Prostate gland (tissue), 2 donors: ENCODE measurements at regions not wholly inside any gene's neighbourhood (a gene's known extent, or its start where the extent isn't known, plus 50 kb on each side); places are given as distances from the start of the nearest gene placed in this dataset.
A peak's percentile ranks its signal among the peaks of the same experiment; 100 is the strongest.

ENCODE experiments used
- DNase-seq: peaks from one replicate; pipeline ENCODE4 v3.0.0-alpha.2; 2019; ENCODE audit warnings: low spot score
- H3K27ac ChIP-seq, 2 donors: fragments of 200-600 bp; sonication (generic); 2 replicates each; pipeline ENCODE4 v1.5.1; 2017 to 2019
- H3K27me3 ChIP-seq: fragments of 200-600 bp; sonication (generic); replicated peaks from 2 replicates; pipeline ENCODE4 v1.5.1; 2019; ENCODE audit not compliant: insufficient read depth
- H3K36me3 ChIP-seq, 2 donors: fragments of 200-600 bp; sonication (generic); 1 replicate in 1 of 2; 2 replicates in 1 of 2; pipeline versions ENCODE4 v1.5.1 to v1.8.1; 2017 to 2019
- H3K4me1 ChIP-seq: fragments of 200-600 bp; sonication (generic); replicated peaks from 2 replicates; pipeline ENCODE4 v1.5.1; 2019
- H3K4me3 ChIP-seq, 2 donors: fragments of 200-600 bp; sonication (generic); 2 replicates each; pipeline ENCODE4 v1.5.1; 2017 to 2019
- H3K9me3 ChIP-seq: fragments of 200-600 bp; sonication (generic); 2 replicates; pipeline ENCODE4 v1.5.1; 2017
- POLR2A ChIP-seq: fragments of 450-650 bp; IDR thresholded peaks from one replicate; pipeline ENCODE4 v1.6.1; 2016; ENCODE audit warnings: antibody characterized with exemption, mild to moderate bottlenecking
- POLR2AphosphoS5 ChIP-seq: sonication (generic); formaldehyde crosslinking; IDR thresholded peaks from one replicate; pipeline ENCODE4 v1.6.1; 2017; ENCODE audit warnings: antibody characterized with exemption
- WGBS: methylation state at CpG from one replicate; pipeline ENCODE4 v1.1.5; 2018; 5-methylcytosine and 5-hydroxymethylcytosine counted together
- intact Hi-C: fragments of 100-400 bp; cut with DNase I; formaldehyde crosslinking; loops from one replicate; pipeline ENCODE4 v1.14.2; 2022
- TF ChIP-seq, protein P1 (sequence below), 4 experiments: fragments of 200-600 bp in 2 of 4; fragments of 450-650 bp in 2 of 4; sonication (generic) in 2 of 4; IDR thresholded peaks; 1 replicate in 3 of 4; 2 replicates in 1 of 4; pipeline ENCODE4 v1.5.1; 2016 to 2019; ENCODE audit warnings: antibody characterized with exemption in 4 of 4, mild to moderate bottlenecking in 2 of 4, moderate library complexity in 2 of 4

DNA sequence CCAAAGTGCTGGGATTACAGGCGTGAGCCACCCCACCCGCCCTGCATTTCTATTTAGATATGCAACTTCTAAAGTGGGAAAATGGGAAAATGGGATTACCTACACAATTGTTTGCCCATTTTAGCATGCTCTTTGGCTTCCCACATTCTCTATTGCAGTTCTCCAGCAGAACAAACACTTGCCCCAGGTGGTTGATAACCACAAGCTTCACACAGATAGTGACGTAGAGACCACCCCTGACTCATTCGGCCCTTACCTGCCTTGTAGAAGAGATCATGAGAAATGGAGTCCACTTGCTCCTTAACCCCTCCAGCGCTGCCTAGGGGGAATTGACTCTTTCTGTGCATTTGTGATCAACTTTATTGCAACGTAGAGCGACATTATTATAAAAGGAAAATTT lies 83.2 kb upstream of the RAP2B start:
- WGBS, result 89% methylated on average over 7 of the region's 7 CpGs

DNA sequence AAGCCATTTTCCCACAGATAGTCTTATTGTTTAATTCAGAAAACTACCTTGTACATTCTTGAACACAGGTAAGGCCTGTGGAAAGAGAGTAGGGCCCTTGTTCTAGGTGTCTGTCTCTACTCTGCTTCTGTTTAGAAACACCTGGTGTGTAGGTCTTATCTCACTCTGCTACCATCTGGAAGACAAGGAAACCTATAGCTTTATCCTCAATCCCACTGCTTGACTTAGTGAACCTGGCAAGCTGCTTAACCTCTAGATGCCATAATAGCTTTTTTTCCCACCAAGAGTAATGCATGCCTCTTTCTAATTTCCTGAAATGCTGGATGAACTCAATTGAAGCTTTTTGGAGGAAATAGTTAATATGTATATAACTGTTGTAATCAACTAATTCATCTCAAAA lies 82.6 kb upstream of the RAP2B start:
- intact Hi-C loops, result no loop called here
- no peaks in the 10 kb centered on the region for H3K9me3 ChIP-seq
- H3K27ac ChIP-seq, result no peak overlapping the region
- no peak overlapping the region for H3K4me3 ChIP-seq
- TF ChIP-seq POLR2A, result no peak
- TF ChIP-seq POLR2AphosphoS5, result no peak
- no peaks in the 10 kb centered on the region for H3K4me1 ChIP-seq
- H3K36me3 ChIP-seq, result no peaks in the 10 kb centered on the region
- no peaks in the 10 kb centered on the region for H3K27me3 ChIP-seq
- no peak for DNase-seq

More for the DNA sequence above, 83.2 kb upstream of the RAP2B start:
- Histone ChIP-seq H3K4me3 (no peak overlapping the region), H3K9me3 (no peaks in the 10 kb centered on the region), H3K27me3 (no peaks in the 10 kb centered on the region), H3K27ac (no peak overlapping the region), H3K36me3 (no peaks in the 10 kb centered on the region), H3K4me1 (no peaks in the 10 kb centered on the region)
- TF ChIP-seq POLR2AphosphoS5 (no peak), POLR2A (no peak)
- TF ChIP-seq, protein P1, sequence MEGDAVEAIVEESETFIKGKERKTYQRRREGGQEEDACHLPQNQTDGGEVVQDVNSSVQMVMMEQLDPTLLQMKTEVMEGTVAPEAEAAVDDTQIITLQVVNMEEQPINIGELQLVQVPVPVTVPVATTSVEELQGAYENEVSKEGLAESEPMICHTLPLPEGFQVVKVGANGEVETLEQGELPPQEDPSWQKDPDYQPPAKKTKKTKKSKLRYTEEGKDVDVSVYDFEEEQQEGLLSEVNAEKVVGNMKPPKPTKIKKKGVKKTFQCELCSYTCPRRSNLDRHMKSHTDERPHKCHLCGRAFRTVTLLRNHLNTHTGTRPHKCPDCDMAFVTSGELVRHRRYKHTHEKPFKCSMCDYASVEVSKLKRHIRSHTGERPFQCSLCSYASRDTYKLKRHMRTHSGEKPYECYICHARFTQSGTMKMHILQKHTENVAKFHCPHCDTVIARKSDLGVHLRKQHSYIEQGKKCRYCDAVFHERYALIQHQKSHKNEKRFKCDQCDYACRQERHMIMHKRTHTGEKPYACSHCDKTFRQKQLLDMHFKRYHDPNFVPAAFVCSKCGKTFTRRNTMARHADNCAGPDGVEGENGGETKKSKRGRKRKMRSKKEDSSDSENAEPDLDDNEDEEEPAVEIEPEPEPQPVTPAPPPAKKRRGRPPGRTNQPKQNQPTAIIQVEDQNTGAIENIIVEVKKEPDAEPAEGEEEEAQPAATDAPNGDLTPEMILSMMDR (IDR thresholded peaks at IDR 0.05), result no peak
- intact Hi-C loops, result no loop called here
- DNase-seq, result no peak

- H3K27ac ChIP-seq, result no peak overlapping the region
- WGBS, result 60% methylated on average over 3 of the region's 3 CpGs
- no peaks in the 10 kb centered on the region for H3K27me3 ChIP-seq
- intact Hi-C loops, result no loop called here
- no peaks in the 10 kb centered on the region for H3K9me3 ChIP-seq
- TF ChIP-seq, protein P1 (IDR thresholded peaks at IDR 0.05), result no peak
- no peak overlapping the region for H3K4me3 ChIP-seq
- no peak for DNase-seq
- H3K36me3 ChIP-seq, result no peaks in the 10 kb centered on the region
- H3K4me1 ChIP-seq, result no peaks in the 10 kb centered on the region
These were observed 81.2 kb upstream of the RAP2B start for GRCh38 chr3:153080778-153081240.

DNA sequence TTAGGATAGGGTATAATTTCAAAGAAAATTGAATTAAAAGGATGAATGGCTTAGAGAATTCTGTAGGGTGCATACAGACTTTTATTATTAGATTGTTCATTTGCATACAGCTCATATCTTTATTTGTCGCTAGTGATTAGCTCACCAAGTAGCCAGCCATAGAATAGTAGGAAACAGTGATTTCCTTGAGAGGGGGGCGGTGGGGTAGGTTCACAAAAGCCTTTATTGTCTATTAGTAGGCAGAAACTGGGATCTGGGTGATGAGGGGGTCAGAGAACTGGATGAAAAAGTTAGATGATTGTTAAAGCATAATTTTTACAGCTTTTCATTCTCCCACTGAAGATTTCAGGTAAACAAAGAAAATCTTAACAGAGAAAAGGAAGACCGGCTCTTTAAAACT lies 77.6 kb upstream of the RAP2B start:
- no peaks in the 10 kb centered on the region for H3K9me3 ChIP-seq
- intact Hi-C loops, result no loop called here
- DNase-seq, result no peak
- no peak overlapping the region for H3K27ac ChIP-seq
- H3K27me3 ChIP-seq, result no peaks in the 10 kb centered on the region
- TF ChIP-seq POLR2A (no peak), POLR2AphosphoS5 (no peak)
- TF ChIP-seq, protein P1 (IDR thresholded peaks at IDR 0.05), result no peak
- H3K4me3 ChIP-seq, result no peak overlapping the region
- H3K4me1 ChIP-seq, result no peaks in the 10 kb centered on the region
- WGBS, result 74% methylated on average over 3 of the region's 3 CpGs
- H3K36me3 ChIP-seq, result no peaks in the 10 kb centered on the region

- Histone ChIP-seq H3K27ac (no peak overlapping the region), H3K4me3 (no peak overlapping the region)
- 67% methylated on average over 7 of the region's 7 CpGs for WGBS
These were observed 74.1 kb upstream of the RAP2B start for GRCh38 chr3:153087595-153088566.

More at GRCh38 chr3:153087595-153088566, 74.1 kb upstream of the RAP2B start:
- Histone ChIP-seq H3K9me3 (no peaks in the 10 kb centered on the region), H3K27me3 (no peaks in the 10 kb centered on the region), H3K36me3 (no peaks in the 10 kb centered on the region), H3K4me1 (no peaks in the 10 kb centered on the region)
- intact Hi-C loops, result no loop called here
- DNase-seq, result peak; percentile 40
- no peak for TF ChIP-seq POLR2A
- peak; percentile 51 for TF ChIP-seq POLR2AphosphoS5
- TF ChIP-seq, protein P1 (IDR thresholded peaks at IDR 0.05), result no peak
